GM12872 (cell line): ENCODE measurements at regions not wholly inside any gene's neighbourhood (a gene's known extent, or its start where the extent isn't known, plus 50 kb on each side); places are given as distances from the start of the nearest gene placed in this dataset.

Source experiments
- TF ChIP-seq, protein P1 (sequence below): IDR thresholded peaks from 3 replicates; pipeline ENCODE4 v1.5.1; 2011; ENCODE audit warnings: low read depth, mild to moderate bottlenecking, low read length, moderate library complexity; ENCODE audit not compliant: insufficient read depth

- TF ChIP-seq, protein P1, sequence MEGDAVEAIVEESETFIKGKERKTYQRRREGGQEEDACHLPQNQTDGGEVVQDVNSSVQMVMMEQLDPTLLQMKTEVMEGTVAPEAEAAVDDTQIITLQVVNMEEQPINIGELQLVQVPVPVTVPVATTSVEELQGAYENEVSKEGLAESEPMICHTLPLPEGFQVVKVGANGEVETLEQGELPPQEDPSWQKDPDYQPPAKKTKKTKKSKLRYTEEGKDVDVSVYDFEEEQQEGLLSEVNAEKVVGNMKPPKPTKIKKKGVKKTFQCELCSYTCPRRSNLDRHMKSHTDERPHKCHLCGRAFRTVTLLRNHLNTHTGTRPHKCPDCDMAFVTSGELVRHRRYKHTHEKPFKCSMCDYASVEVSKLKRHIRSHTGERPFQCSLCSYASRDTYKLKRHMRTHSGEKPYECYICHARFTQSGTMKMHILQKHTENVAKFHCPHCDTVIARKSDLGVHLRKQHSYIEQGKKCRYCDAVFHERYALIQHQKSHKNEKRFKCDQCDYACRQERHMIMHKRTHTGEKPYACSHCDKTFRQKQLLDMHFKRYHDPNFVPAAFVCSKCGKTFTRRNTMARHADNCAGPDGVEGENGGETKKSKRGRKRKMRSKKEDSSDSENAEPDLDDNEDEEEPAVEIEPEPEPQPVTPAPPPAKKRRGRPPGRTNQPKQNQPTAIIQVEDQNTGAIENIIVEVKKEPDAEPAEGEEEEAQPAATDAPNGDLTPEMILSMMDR = no peak
Observed at GRCh38 chr10:128687408-128687807, 561.2 kb upstream of the MKI67 start.

DNA sequence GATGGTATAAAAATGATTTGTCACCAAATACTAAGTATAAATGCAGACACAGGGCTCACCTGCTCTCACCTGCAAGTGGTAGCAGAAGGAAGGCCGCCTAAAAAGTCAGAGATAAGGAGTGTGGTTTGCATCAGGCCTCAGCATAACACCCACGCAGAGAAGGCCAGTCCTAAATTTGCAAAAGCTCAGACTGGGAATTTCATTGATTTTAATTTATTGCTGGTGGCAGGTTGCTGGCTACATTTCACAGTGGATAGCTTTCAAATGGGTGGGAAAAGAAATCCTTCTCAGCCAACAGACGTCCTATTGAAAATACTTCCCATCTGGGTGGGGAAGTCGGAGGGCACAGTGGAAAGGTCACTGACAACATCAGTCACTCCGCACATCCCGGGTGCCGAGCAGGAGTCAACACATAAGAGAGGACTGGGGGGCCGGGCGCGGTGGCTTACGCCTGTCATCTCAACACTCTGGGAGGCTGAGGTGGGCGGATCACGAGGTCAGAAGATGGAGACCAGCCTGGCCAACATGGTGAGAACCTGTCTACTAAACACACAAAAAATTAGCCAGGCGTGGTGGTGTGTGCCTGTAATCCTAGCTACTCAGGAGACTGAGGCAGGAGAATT is 561.8 kb upstream of the MKI67 start:
- TF ChIP-seq, protein P1 = no peak

DNA sequence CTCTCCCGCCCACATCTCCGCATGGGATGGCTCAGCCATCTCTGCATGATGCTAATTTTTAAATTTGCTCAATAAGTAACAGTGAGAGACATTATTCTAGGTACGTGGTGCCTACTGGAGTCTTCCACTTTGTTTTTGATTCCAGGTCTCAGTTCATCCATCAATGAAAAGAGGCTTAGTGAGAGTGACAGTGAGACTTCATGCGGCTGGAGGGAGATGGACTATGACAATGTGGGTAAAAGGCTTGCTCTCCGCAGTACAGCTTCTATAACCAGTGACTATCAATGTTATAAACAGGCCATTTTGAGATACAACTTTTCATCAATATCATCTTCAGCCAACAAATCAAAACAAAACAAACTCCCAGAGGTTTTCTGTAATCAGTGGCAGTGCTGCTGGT is 563.4 kb upstream of the MKI67 start:
- TF ChIP-seq, protein P1 = no peak

DNA sequence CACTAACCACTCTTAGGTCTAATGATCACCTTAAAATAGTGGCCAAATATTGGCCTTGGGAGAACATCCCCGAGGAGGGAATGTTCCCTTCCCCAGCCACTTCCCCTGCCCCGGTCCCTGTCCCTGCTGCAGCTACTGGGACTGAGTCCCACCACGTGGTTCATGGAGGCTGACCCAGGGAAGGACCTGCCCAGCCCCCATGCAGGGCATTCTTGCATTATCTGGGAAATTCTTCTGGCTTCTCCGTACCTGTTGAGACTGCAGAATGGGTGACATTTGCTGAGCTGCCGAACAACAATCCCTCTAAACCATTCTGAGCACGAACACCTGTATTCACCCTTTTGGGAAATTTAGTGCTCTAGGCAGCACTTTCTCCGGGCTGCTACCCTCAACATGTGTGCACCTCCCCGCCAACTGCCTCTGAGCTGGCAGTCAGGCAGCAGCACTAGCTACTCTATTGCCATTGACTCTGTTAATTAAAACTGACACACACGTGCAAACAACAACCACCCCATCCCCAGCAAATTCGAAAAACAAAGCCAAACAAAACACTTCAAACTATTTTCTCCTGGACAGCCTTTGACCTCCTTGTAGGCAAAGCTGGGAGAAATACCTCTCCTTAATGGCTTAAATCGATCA is 567.4 kb upstream of the MKI67 start:
- TF ChIP-seq, protein P1 = no peak

DNA sequence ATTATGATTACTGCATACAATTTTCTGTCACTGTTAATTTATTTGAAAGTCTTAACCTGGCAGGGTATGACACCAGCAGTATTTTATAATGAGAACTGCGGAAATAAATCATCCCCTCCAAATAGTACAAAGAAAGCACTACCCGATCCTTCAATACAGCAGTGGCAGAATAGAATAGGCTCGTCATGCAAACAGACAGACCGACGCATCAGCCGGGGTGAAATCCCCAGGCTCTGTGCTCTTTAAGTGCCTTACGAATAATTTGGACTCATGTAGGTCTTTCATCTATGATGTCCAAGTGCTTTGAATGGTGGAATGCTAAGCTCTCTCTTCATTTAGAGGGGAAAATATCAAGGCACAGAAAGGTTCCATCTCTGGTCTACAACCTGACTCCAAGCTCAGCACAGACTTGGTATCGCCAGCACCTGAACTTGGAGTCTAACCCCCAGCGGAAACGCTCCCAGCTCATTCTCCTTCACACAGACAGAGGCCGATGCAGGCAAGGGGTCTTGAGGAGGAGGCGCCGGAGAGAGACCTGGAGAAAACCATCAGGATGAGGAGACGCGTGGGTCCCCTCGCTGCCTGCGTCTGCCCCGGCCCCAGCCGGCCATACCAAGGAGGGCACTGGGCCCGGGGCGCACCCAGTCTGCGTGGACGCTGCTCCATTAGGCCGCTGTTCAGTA is 568.1 kb upstream of the MKI67 start:
- TF ChIP-seq, protein P1 = no peak

DNA sequence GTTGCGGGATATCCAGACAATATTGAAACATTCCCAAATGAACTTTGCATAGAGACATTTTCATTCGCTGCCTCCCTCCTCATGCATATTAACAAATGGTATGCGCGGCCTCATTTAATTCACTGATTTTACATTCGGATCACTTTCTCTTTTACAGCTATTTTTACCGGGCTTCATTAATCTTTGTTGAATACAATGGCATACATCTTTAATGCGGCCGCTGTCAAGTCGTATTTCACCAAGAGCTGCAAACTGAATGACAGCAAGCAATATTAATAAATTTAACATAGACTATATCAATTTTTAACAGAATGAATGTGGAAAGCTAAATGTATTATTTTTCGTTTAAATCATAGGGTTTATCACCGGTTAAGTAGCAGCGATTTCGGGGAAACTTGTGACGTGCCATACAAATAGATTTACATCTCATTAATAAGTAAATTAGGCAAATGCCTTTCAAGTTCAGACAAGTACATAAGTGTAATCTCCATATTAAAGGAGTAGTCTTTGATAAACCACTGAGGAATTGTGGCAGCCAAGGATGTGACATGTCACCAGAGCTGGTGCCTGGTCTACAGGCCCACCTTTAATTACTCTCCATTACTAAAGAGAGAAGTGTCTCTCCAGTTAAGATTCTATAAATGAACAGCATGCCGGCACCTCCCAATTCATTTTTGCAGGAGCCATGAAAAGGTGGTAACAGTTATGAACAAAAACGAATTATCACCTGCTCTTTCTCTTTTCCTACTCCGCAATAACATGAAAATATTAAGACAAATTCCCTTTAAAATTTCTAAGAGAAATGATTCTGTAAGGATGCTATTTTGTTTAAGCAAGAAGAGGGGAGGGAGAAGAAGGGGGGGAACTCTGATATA is 568.9 kb upstream of the MKI67 start:
- TF ChIP-seq, protein P1 = no peak

GRCh38 chr10:128695931-128696330 is 569.7 kb upstream of the MKI67 start:
- TF ChIP-seq, protein P1 = no peak
